ENCODE measurements at regions not wholly inside any gene's neighbourhood (a gene's known extent, or its start where the extent isn't known, plus 50 kb on each side); places are given as distances from the start of the nearest gene placed in this dataset.

- DNase-seq = no peak
Observed at GRCh38 chr3:25338158-25338725, 89.8 kb upstream of the RARB start.

DNA sequence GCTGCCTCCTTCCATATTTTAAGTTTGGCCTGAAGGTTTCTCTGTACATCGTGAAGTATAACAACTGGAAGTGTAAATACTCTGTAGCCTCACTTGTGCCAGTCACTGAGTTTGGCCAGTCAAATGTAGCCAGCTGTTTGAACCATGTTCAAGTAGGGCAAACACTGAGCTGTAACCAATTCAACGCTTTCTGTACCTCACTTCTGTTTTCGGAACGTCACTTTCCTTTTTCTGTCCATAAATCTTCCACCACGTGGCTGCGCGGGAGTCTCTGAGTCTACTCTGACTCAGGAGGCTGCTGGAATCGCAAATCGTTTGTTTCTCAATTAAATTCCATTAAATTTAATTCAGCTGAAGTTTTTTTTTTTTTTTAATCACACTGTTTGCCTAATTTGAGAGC is 88.8 kb upstream of the RARB start:
- peak in 1 of 51 donors; percentile 0 for DNase-seq

DNA sequence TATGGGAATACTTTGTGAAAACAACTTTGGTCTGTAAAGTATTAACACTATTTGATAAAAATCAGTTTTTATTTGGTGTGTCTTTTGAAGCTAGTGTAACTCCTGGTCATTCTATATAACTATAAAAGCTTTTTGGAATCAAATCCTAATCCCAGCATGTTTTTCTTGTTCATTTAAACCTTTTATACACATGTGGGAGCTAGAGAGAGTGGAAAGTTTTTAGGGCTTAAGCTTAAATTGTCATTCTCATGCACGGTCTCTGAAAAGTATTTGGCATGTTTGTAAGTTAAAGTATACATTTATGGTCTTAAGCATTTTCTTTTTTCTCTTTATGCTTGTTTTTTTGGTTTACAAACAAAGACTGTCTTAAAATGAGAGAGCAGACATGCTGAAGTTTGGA is 83.4 kb upstream of the RARB start:
- no peak for DNase-seq

DNA sequence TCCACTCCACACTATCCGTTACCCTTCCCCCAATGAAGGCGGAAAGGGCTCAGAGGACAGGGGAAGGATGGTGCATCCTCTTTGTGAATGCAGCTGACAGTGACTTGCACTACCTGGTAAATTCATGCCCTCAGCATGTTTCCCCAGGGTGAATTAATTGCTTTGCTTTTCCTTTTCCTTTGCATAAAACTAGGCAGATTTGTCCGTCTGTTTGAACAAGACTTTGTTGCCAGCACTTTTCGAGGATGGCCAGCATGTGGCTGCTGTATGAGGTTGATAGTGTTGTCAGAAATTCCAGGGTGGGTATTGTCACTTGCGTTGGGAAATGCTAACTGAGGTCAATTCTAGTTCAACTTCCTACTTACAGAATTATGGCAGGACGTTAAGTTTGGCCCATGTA is 79.0 kb upstream of the RARB start:
- DNase-seq = no peak

DNA sequence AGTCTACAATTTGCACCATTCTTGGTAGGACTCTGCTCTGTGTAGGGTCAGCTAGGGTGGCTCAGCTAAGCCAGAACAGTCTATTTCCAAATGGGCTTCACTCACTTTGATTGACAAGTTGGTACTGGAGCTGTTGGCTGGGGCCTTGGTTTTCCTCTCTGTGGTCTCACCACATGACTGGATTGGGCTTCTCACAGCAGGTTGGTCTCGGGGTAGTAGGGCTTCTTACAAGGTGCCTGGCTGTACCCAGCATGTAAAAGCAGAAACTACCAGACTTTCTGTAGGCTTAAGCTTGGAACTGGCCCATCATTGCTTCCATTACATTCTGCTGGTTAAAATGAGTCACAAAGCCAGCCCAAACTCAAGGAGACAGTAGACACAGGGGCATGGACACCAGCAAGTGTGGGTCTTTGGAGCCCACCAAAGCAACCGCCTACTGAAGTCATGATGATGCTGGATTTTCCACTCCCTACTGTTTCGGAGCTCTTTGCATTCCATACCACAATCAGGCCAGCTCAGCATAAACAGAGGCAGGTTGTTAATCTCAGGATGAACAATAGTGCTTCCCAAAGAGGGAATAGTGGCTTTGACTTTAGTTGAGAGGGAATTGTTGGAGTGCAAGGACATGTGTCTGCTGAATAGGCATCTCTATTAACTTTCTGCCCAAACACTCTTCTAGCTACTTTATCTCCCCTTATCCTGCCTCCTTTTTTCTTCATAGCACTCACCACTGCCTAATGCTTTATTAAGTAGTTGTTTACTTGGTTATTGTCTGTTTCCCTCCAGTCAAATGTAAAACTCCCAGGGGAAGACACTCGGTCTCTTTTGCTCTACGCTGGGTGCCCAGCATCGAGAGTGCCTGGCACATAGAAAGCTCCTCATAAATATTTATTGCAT is 78.0 kb upstream of the RARB start:
- DNase-seq = no peak

DNA sequence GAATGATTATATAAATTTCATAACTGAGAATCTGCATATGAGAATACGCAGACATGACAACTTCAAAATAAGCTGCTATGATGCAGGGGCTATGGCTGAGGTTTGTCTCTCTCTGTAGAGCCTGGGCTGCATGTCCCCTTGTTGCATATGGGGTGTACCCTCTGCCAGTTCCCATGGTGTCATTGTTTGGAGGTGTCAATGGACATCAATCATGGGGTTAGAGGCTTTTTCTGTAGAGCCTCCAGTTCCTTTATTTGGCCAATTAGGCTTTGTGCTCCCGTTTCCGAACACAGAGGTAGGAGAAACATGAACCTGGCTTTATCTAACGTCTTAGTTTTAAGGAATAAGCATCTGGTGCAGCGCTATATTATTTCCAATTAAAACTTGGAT is 77.3 kb upstream of the RARB start:
- no peak for DNase-seq

DNA sequence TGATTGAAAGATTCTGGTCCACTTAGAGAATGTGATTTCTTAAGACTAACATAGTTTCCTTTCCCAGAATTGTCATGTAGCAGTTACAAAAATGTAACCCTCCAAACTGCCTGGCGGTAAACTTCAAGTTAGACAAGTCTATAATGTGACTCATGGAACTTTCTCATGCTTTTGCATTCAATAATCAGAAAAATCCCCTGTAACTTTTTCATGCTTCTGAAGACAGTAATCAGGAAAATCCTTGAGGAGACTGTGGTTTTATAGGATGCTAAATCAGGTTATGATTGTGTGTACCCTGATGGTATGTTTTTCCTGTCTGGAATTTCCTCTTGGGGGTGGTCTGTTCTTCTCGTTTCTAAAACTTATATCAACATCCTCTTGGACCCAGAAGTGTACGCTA is 74.0 kb upstream of the RARB start:
- no peak for DNase-seq

DNA sequence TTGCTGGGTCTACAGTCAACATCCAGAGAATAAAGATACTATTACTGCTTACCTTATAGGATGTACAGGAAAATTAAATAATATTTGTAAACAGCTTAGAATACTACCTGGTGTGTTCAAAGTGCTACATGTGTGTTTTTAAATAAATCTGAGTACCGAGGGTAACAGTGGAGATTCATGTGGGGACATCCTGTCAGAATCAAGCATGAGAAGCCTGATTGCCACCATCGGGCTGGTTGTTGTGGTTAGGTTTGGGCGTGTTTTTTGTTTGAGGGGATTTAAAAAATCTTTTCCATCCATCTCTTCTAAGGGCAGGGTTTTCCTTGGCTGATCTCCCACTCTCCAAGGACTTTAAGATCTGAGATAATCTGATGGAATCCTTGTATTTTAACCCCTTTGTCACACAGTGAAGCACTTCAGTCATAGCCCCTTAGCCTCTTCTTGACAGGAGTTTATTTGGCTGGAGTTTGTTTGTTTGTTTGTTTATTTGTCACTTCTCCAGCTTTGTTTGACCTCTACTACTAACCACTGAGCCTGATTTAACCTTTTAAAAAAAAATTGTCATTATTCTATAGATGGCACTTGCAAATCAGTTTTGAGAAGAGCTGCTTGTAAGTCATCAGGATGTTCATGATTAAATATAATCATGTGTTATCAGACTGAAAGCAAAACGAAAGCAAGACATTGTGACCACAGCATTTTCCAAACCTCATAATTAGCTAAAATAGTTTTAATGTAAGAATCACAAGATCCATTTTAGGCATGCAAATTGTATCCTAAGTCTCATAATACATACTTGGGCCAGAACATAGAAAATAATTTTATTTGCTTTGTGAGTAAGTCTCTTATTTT is 72.8 kb upstream of the RARB start:
- no peak for DNase-seq

DNA sequence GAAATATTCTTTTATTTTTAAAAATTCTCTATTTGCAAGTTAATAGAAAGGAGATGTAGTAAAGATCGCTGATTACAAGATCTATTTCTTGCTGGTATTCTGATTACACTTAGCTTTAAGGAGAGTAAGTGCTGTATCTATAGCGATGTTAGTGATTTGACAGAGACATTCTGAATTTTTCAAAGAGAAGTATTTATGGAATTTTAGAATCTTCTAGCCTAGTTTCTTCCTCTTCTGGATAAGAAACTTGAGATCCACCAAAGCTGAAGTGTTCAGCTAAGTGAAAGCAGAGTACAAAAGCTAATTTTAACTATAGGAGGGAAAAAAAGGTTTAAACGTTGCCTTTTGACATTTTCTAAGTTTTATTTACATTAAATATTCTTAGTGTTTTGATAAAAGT is 72.1 kb upstream of the RARB start:
- DNase-seq = no peak

GRCh38 chr3:25362118-25362517 is 65.9 kb upstream of the RARB start:
- DNase-seq = no peak

- no peak for DNase-seq
Observed at GRCh38 chr3:25365636-25366035, 62.4 kb upstream of the RARB start.

GRCh38 chr3:25367025-25367424 is 61.0 kb upstream of the RARB start:
- DNase-seq = no peak

- DNase-seq = no peak
Observed at GRCh38 chr3:25372167-25372566, 55.9 kb upstream of the RARB start.

DNA sequence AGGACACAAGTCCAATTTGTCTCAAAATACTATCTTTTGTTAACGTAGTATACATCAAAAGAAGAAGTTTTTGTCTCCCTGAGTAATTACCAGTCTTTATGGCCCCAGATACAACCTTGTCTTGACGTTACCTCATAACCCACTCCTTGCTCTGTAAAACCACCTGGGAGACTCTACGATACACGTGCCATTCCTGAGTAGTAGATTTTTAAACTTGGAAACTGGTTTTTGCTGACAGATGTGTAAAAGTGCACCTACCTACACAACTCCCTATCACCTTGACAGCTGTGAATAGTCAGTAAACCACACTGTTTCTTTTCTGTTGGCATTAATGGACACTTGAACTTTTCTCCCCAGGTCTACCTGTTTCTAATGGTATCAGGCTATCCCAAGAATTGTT is 51.7 kb upstream of the RARB start:
- DNase-seq = no peak

DNA sequence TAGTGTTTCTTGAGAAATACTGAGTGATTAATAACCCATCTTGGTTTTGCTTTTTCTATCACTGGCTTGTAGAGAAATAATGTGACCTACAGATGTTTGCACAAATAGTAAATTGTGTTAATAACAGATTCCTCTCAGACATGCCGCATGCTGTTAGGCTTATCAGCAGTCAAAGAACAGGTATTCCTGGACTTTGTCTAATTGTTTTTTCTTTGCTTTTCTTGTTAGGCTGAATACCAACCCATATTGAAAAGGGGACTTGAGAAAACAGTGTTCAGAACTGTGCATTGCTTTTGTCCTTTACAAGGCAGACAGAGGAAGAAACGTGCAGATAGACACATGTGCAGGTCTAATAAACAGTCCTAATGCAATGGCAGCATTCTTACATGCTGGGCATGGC is 51.0 kb upstream of the RARB start:
- DNase-seq = no peak
